GM19455 (cell line): ENCODE measurements at regions not wholly inside any gene's neighbourhood (a gene's known extent, or its start where the extent isn't known, plus 50 kb on each side); places are given as distances from the start of the nearest gene placed in this dataset.

Experiments
- ATAC-seq: cut with Tn5 transposase; IDR thresholded peaks from one replicate; pipeline ENCODE4 v1.9.1; 2021; ENCODE audit not compliant: unreplicated experiment

DNA sequence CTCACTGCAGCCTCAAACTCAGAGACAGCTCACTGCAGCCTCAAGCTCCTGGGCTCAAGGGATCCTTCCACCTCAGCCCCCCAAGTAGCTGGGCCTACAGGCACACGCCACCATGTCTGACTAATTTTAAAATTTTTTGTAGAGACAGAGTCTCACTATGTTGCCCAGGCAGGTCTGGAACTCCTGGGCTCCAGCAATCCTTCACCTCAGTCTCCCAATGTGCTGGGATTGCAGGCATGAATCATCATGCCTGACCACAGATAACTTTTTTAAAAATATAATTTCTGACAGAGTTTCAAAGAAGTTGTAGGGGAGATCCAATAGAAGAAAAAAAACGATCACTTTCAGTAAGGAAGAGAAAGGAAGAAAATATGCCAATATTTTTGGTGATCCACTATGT lies 189.7 kb upstream of the CDKN3 start:
- no peak for ATAC-seq

DNA sequence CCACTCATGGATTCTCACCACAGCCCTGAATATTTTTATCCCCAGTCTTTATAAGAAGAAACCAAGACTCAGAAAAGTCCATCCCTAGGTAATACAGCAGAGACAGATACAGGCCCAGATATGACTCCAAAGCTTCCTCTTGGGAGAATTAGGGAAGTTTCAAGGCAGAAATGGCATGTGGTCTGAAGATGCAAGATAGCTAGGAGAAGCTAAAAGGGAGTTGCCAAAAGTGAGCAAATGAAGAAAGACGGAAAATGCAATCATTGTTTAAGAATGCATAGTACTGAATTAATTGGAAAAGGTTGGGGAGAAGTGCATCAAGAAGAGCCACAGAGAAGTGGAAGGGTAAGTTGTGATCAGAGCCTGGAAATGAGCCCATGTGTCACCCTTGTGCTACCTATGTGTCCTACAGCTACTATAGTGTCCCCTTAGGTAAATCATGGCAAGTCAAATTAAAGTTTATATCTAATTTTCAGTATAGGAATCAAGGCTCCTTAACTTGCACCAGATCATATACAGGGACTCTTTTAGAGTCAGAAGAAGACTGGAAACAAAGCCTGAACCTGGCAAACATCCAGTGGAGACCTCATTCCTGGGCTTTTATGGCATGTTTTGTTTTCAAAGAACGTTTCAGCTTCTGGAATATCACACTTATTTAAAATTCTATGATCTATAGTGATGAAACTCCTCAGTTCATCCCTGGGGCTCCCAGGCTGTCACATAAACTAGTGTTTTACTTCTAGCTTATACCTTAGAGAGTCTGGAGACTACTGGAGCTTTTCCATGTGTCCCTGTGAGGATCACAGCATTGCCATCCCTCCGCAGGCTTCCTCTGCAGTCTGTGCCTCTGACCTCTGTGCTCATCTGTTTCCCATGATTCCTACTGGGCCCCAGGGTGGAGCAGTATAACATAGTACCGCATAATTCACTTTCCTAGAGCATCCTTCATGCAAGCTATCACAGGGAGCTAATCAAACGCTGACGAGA lies 189.0 kb upstream of the CDKN3 start:
- no peak for ATAC-seq

DNA sequence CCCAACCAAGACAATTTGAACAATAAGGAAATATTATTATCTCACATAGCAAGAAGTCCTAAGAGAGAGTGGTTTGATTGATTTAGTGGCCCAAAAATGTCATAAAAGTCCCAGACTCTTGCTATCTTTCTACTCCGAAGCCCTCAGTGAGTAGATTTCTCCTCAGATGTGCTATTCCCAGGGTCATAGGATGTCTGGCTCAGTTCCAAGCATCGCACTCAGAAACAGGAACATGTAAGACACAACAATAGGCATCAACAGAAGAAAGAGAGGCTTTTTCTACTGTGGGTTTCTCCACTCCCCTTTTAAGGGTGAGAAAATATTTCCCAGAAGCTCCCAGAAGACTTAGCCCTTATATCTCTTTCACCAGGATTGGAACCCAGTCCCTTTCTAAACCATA lies 188.1 kb upstream of the CDKN3 start:
- no peak for ATAC-seq

DNA sequence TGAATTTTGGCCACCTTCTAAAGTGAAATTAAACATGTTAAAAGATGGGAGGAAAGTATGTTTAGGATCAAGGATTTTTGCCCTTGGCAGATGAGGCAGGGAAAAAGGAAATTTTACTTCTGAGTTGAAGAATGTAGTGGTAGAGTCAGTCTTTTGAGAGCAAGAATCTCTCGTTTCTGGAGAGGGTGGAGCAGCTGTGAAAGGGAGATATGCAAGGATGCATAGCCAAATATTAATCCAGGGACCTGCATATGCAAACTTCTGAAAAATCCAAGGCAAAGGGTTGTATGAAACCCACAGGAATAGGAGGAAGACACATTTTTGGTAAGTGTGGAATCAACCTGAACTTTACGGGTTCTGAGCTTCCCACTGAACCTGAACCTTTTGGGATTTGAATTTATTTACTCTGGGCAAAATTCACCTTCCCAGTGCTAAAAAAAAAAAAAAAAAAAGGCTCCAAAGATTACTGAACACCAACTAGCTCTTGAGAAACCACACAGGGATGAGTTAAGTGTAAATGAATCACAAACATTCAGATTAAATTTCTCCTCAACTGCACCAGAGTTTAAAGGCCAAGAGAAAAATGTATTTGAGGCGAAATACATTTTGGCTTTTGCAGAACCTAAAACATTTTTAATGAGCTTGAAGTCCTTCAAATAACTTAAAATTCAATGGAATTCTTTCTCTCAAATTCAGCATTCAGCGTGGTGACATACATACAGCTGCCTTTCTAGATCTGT lies 187.1 kb upstream of the CDKN3 start:
- ATAC-seq, result no peak

DNA sequence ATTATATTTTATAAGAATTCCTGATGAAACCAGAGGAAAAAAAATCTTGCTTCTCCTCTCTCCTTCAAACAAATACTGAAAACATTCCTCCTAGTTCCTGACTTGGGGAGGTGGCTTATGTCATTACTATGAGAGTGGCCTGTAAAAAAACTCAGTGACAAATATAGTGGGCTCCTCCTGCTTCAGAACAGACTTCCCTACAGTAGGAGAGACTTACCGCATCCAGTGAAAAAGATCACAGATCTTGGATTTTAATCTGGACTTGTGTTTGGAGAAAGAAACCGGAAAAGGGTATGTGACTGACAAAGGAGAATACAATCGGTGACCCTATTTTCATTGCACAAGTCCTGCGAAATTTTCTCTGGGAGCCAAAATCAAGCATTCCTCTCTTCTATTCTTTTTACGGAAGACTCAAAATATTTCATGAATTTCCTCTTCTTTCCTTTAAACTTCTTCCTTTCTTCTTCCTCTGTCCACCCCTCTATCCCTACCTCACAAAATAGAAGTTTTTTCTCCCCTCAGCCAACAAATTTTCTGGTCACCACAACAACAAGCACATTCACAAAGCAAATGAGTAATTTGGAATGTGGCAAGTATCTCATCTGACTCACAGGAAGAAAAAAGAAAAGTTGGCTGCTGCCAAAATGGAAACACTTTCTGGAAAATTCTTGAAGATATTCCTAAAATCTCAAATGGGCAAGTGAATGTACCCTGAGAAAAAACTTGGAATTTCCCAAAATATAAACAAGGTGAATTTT lies 185.1 kb upstream of the CDKN3 start:
- no peak for ATAC-seq

DNA sequence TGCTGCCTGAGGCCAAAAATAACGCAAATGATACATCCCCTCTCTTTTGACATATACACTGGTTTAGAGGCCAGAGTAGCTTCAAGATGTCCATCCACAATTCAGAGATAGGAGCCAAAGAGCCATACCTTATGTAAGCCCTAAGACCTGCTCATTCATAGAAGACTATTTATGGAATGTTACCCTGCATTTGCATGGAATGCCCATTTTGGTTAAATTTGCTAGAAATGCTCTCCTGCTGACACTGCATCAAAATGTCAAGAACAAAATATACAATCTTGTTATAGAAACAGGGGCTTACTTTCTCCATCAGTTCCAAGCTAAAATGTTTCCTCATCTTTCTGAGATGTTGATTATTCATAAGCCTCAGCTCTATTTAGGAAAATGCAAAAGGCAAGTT lies 183.3 kb upstream of the CDKN3 start:
- no peak for ATAC-seq

DNA sequence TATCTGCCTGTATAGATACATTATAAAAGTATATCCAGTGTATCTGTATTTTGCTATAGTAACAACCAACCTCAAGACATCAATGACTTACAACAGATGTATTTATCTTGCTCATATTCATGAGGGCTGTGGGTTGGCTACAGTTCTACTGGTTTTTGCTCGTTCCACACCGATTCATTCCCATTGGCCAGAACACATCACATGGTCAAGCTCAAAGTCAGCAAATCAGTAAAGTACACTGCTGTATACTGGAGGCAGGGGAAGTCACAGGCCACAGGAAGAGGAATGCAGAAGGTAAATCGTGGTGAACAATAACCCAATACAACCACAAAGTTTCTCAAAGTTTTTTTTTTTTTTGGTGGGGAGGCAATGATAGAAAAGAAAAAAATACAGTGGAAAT lies 180.0 kb upstream of the CDKN3 start:
- no peak for ATAC-seq

DNA sequence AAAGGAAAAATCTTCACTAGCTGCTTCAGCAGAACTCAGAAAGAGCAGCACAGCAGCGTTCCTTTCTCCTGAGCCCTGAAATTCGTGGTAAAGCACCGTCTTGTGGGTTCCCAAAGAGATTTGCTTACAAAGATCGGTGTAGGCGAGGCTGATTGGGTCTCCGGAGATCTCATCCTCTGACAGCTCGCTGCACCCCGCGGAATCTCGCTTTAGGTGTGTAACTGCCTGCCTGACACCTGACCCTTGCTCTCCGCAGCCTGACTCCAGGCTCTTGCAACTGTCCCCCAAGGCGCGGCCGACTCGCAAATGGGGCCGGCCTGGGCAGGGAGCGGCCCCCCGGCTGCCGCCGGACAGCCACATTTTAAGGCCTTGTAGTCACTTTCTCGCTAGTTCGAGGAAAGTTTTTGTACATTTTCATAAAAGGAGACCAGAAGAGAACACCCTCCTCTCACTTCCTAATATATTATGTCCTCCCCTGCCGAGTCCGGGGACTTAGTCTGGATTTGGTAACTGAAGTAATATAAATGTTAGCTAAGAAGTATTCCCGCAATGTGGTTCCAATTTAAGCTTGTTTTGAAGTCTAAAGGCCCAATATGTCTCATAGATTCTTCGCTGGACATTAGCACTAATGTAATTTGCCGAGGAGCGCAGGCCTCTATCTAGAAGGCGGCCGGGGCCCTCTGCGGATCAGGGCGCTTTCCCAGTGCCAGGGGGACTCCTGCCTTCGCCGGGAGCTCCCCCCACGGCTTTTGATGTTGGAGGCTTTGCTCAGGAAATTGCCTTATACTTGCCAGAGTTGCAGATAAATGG lies 177.3 kb upstream of the CDKN3 start:
- ATAC-seq, result no peak

DNA sequence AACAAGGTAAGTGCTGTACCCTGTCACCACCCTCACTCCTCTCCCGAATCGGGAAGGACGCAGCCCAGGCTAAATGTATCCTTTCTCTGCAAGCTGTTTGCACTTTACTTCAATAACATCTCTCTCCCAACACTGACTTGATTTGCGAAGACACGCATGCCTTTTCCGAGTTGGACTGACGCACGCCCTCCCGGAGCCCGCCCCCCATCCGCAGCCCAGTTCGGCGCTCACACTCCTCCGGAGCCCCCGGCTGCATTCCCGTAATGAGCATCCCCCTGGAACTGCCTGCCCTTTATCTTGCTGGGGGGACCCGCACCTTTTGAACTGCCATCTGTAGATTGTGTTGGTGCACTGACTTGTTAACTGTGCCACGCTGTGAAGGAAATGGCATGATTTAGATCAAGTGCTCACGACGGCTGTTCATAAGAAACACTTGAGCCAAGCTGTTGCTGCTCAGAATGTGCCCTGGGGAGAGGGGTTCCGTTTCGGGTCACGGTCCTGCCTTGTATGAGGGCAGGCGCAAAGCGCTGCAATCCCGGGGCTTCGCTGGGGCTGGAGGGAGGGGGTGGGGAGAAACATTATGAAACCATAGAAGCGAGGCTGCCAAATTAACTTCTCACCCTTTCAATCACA lies 176.6 kb upstream of the CDKN3 start:
- no peak for ATAC-seq

DNA sequence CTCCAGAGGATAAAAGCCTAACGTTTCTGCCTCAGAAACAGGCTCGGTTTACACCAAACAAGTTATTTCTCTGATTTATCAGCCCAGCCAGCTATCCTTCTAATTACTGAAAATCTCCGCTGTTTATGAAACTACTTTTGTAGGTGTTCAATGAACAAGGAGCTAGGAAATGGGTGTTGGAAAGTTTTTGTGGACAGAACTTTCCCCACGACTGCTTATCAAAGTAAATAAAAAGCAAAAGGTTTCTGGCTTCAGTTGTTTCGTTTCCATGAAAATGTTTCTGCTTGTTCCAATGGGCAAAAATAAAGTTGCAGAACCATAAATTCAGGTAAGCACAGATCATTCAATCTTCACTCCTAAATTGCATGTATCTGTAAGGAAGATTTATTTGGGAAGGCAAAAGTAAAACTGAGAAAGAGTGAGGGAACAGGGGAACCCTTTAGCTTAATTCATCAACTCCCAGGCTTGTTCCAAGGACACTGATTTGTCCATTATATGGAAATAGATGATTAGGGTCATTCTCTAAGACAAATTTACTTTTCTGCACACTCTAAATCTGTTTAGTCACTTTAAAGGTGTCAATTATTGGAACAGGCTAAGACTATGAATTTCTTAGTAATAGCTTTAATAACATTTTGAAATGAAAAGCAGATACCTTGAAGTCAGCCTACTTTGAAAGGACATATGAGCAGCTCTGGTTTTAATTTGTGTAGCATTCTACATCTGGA lies 175.9 kb upstream of the CDKN3 start:
- no peak for ATAC-seq

DNA sequence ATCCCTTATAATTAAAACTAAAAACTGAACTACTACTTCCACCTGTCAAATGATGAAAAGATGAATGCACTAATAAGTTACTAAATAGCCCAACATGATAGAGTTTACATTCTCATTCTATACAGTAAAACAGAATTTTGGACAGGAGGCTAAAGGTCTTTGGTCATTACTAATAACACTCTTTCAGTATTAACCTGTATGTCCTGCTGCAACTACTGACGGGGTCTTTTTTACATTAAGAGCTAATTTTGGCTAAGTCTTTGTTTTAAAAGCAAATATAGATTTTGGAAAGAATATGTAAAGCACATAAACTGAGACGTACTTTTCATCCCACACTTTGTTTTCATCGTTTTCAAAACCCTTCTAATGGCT lies 175.4 kb upstream of the CDKN3 start:
- no peak for ATAC-seq

DNA sequence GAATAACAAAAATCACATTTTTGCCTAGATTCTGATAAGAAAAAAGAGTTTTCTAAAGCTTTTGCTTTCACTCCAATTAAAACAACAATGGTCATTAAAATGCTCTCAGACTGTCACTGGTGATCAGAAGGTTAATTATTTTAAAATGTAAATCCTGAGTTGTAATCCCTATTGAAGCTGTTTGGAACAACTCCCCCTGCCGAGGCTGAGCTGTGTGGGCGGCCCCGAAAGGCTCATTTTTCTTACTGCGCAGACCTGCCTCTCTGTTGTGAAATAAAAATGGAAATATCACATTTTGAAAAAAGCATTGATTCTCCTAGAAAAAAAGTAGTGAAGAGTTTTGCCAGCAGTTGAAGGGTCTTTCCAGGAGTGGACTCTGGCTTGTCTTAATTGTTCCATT lies 174.8 kb upstream of the CDKN3 start:
- no peak for ATAC-seq

DNA sequence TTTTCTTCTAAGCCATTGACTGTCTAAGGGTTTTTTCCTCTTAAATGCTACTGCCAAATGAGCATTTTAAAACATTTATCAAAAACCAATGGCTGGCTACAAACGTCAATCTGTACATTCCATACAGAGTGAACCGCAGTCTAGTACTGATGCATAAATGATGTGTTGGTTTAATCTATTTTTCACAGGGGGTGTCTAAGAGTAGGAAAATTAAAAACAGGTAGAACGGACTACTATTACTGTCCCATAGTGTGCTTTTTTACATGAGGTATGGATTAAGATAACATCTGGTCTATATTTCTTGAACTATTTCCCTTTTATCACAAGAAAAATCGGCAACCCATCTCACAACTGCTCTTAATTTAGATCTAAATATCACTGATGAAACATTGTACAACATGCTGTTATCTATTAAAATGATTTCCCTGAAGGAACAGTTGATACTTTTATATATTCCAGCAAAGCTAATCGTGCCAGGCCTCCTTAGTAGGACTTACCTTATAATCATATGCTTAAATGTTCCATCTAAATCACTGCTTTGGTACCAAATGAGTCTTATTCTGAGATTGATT lies 172.9 kb upstream of the CDKN3 start:
- ATAC-seq, result no peak

DNA sequence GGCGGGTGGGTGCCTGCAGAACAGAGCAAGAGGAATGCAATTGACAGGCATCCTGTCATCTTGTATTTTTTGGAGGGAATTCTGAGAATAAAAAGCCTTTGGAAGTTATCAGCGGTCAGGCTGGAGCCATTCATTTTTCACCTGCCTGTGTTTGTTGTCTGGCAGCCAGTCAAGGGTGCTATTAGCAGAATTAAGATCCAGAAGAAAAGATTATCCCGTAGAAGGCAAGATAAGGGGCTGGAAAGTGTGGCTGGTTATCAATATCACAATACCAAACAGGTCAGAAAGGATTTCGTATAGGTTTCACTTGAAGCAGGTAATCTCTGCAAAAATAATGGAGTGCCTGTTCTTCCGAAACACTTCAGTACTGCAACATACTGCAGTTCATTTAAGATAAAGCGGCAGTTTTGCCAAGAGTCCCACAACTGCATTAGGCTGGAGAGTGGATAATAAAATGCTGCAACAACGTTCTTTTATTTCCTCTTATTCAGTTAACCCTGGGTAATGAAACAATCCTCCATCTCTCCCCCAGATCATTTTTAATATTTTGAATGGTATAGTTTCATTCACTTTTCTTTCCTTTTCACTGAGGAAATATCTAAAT lies 171.2 kb upstream of the CDKN3 start:
- no peak for ATAC-seq

DNA sequence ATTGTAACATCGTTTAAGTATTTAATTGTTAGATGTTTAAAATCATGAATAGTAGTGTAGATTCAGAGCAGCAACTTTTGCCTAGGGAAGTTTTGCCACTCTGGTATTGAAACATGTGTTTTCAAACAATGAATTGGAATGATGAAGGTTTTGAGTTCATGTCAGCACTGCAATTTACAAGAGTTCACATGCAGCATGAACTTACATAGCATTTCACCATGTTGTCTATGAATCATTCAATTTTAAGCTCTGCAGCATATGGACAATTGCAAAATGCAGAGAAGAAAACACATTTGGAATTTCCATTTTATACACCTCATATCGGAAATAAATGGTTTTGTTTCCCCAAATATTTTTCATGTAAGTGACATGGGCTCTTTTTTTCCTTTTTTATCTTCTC lies 170.7 kb upstream of the CDKN3 start:
- no peak for ATAC-seq

DNA sequence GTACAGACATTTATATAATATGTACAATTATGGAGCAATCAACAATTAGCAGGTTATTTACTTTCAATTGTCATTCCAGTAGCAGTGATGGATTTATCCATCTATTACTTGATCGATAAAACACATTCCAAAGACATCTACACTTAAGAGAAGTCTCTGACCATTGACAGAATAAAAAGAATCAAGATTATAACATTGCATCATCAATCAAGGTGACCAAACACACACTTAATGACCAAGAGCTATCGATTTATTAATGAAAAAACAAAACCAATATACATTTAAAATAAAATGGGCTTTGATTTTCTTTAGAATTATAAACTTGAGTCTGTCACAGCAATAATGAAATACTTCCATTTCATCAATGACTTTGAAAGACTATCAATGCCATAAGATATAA lies 170.2 kb upstream of the CDKN3 start:
- ATAC-seq, result no peak

DNA sequence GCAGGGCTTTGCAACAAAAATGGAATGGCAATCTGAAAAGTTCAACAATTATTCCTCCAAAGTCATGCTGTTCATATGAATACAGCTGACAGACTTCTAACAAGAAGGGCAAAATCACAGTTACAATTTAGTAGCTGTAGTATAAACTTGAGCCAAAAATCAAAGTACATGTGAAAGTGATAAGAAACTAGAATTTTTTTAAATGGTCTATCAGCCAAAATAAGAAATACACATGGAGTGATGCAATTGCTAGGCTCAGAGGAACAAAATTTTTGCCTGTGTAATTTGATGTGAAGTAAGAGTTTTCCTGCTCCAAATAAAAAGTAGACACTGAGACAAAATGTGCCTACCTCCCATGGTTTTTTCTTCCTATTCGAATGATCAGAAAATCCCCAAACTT lies 167.7 kb upstream of the CDKN3 start:
- no peak for ATAC-seq

DNA sequence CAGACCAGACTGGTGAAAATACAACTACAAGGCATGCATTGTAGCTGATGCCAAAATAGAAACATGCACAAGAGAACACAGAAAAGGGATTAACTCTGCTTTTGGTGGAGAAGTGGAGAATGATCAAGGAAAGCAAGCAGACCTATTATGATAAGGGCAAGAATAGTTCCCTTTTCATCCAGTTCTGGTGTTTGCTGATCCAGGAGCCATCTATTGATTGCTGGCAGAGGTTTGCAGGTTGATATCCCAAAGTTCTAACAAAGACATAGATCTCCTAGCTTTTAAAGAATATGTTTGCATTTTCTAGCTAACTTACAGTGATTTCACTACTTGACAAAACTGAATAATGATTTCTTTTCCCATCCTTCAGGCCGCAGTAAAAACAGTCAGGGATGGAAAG lies 166.2 kb upstream of the CDKN3 start:
- ATAC-seq, result no peak

DNA sequence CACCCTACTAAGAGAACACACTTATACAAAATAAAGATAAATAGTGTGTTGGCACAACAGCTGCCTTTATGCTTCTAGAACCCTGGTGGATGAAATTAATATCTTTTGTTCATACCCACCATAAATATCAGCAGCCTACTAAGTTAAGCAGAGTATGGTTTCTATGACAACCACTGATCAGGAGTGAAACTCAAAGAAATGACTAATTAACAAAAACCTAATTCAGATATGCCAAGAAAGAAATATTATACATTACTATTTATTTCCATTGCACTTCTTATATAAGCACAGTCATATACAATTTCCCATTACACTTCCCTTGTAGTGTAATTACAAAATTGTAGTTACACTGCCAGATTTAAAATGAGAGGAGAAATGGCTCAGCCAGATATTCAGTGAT lies 164.1 kb upstream of the CDKN3 start:
- no peak for ATAC-seq
